ENCODE measurements at regions not wholly inside any gene's neighbourhood (a gene's known extent, or its start where the extent isn't known, plus 50 kb on each side); places are given as distances from the start of the nearest gene placed in this dataset.

- Mint-ChIP-seq H3K27ac (no peak overlapping the region), H3K36me3 (no peaks in the 10 kb centered on the region), H3K4me3 (no peak overlapping the region), H3K4me1 (no peaks in the 10 kb centered on the region), H3K9me3 (peaks cover 0 to 2% (median 0%) of the 10 kb centered on the region in 7 donors), H3K27me3 (ENCODE audit: low read depth in 3 of 3) (peaks cover 0 to 1% (median 0%) of the 10 kb centered on the region in 3 donors)
- no peak overlapping the region for H3K4me3 ChIP-seq (replicated peaks in 1 of 3; ENCODE audit: low read depth in 2 of 3, low read length in 3 of 3)
- H3K36me3 ChIP-seq (replicated peaks in 1 of 2; ENCODE audit: control insufficient read depth in 1 of 2, insufficient read depth in 2 of 2, low read length in 2 of 2) = no peaks in the 10 kb centered on the region
- H3K9me3 ChIP-seq (replicated peaks in 1 of 2; ENCODE audit: control insufficient read depth in 1 of 2, insufficient read depth in 1 of 2, low read length in 2 of 2) = no peaks in the 10 kb centered on the region
- no peak overlapping the region for H2AFZ ChIP-seq (ENCODE audit: insufficient read depth, low read depth, low read length, poor library complexity, severe bottlenecking)
- TF ChIP-seq CTCF (IDR thresholded peaks at IDR 0.05) = no peak
- DNase-seq = no peak
- H4K20me1 ChIP-seq (ENCODE audit: insufficient read depth, low read length) = no peaks in the 10 kb centered on the region
- no peak overlapping the region for H3K27ac ChIP-seq (ENCODE audit: low read depth in 1 of 2, low read length in 2 of 2)
- intact Hi-C loops (cut with micrococcal nuclease) = no loop called here
- H3K4me2 ChIP-seq (replicated peaks; ENCODE audit: extremely low read depth, low read length, poor library complexity, severe bottlenecking) = no peak overlapping the region
- WGBS (ENCODE audit: insufficient coverage) = no CpG with 5 or more reads among the region's 5 CpGs
- no peak overlapping the region for H3K9ac ChIP-seq (ENCODE audit: insufficient read depth, low read length, poor library complexity, severe bottlenecking)
- H3K27me3 ChIP-seq (ENCODE audit: control insufficient read depth in 2 of 2, insufficient read depth in 2 of 2, low read length in 2 of 2) = no peaks in the 10 kb centered on the region
- H3K4me1 ChIP-seq (ENCODE audit: control insufficient read depth in 1 of 2, insufficient read depth in 2 of 2, low read length in 2 of 2) = no peaks in the 10 kb centered on the region
- no peaks in the 10 kb centered on the region for H3K79me2 ChIP-seq (ENCODE audit: insufficient read depth, low read length)
Measured at GRCh38 chr14:29217813-29218450, 451.3 kb downstream of the FOXG1 start.

- Histone ChIP-seq H2AFZ (ENCODE audit: insufficient read depth, low read depth, low read length, poor library complexity, severe bottlenecking) (no peak overlapping the region), H3K27me3 (ENCODE audit: control insufficient read depth in 2 of 2, insufficient read depth in 2 of 2, low read length in 2 of 2) (no peaks in the 10 kb centered on the region), H4K20me1 (ENCODE audit: insufficient read depth, low read length) (no peaks in the 10 kb centered on the region), H3K4me3 (replicated peaks in 1 of 3; ENCODE audit: low read depth in 2 of 3, low read length in 3 of 3) (no peak overlapping the region), H3K9ac (ENCODE audit: insufficient read depth, low read length, poor library complexity, severe bottlenecking) (no peak overlapping the region), H3K9me3 (replicated peaks in 1 of 2; ENCODE audit: control insufficient read depth in 1 of 2, insufficient read depth in 1 of 2, low read length in 2 of 2) (no peaks in the 10 kb centered on the region), H3K79me2 (ENCODE audit: insufficient read depth, low read length) (no peaks in the 10 kb centered on the region), H3K4me2 (replicated peaks; ENCODE audit: extremely low read depth, low read length, poor library complexity, severe bottlenecking) (no peak overlapping the region), H3K4me1 (ENCODE audit: control insufficient read depth in 1 of 2, insufficient read depth in 2 of 2, low read length in 2 of 2) (no peaks in the 10 kb centered on the region), H3K27ac (ENCODE audit: low read depth in 1 of 2, low read length in 2 of 2) (no peak overlapping the region), H3K36me3 (replicated peaks in 1 of 2; ENCODE audit: control insufficient read depth in 1 of 2, insufficient read depth in 2 of 2, low read length in 2 of 2) (no peaks in the 10 kb centered on the region)
- Mint-ChIP-seq H3K4me3 (no peak overlapping the region), H3K27me3 (ENCODE audit: low read depth in 3 of 3) (peaks cover 0 to 1% (median 0%) of the 10 kb centered on the region in 3 donors), H3K27ac (no peak overlapping the region), H3K4me1 (no peaks in the 10 kb centered on the region), H3K9me3 (peaks cover 0 to 2% (median 0%) of the 10 kb centered on the region in 7 donors), H3K36me3 (no peaks in the 10 kb centered on the region)
- DNase-seq = no peak
- intact Hi-C loops (cut with micrococcal nuclease) = no loop called here
- TF ChIP-seq CTCF (IDR thresholded peaks at IDR 0.05) = no peak
- WGBS (ENCODE audit: insufficient coverage) = 29% methylated on average over 1 of the region's 4 CpGs
Measured at GRCh38 chr14:29220072-29220471, 453.5 kb downstream of the FOXG1 start.
